GM12878 (cell line): ENCODE measurements at regions not wholly inside any gene's neighbourhood (a gene's known extent, or its start where the extent isn't known, plus 50 kb on each side); places are given as distances from the start of the nearest gene placed in this dataset.

Source experiments
- ATAC-seq: fragments of 200-7000 bp; cut with Tn5 transposase; 3 replicates; pipeline ENCODE4 v1.9.1; 2020; ENCODE audit warnings: mild to moderate bottlenecking, moderate library complexity
- BruUV-seq: library from RNA; stranded (reverse); fragments of 400-500 nt; replicated peaks from 2 replicates; lab custom pipeline; 2021; lab: Mats Ljungman, UMichigan
- CTCF ChIA-PET: fragments of 300-600 bp; sonication (Branson Sonifier 250); formaldehyde crosslinking; extraction: SDS; loops from one replicate; lab custom pipeline; 2021; ENCODE audit warnings: inconsistent platforms; lab: Yijun Ruan, JAX
- POLR2A ChIA-PET: fragments of 350-600 bp; formaldehyde crosslinking; extraction: SDS; loops from one replicate; lab custom pipeline; 2021; ENCODE audit warnings: inconsistent platforms; lab: Charles Lee
- RAD21 ChIA-PET: fragments of 300-600 bp; sonication (Branson Sonifier 250); formaldehyde crosslinking; loops from one replicate; lab custom pipeline; 2023; ENCODE audit warnings: antibody characterized with exemption; ENCODE audit not compliant: unreplicated experiment; lab: Charles Lee
- SMC1A ChIA-PET: fragments of 300-600 bp; sonication (Branson Sonifier 250); formaldehyde crosslinking; loops from one replicate; lab custom pipeline; 2023; ENCODE audit not compliant: unreplicated experiment, uncharacterized antibody; lab: Charles Lee
- DNase-seq: peaks from one replicate; pipeline ENCODE4 v3.0.0-alpha.2; 2011; ENCODE audit warnings: low read depth, low spot score
- FAIRE-seq: peaks from 3 replicates; lab custom pipeline; 2011; peaks lifted over from hg19 to GRCh38; lab: Jason Lieb, UNC
- H2AFZ ChIP-seq: 2 replicates; pipeline ENCODE4 v1.6.0; 2011; ENCODE audit warnings: low read depth, low read length, control low read depth; ENCODE audit not compliant: control insufficient read depth
- H3K27ac ChIP-seq: 2 replicates; pipeline ENCODE4 v1.5.1; 2011; ENCODE audit warnings: control low read depth; ENCODE audit not compliant: control insufficient read depth, insufficient read depth
- H3K27me3 ChIP-seq, 2 experiments: replicated peaks in 1 of 2; 2 replicates each; pipeline versions ENCODE4 v1.6.0 to v1.6.1; 2011; ENCODE audit warnings: low read length in 1 of 2; ENCODE audit not compliant: control insufficient read depth in 2 of 2, insufficient read depth in 2 of 2
- H3K36me3 ChIP-seq, 2 experiments: 2 replicates each; pipeline ENCODE4 v1.5.1; 2011; ENCODE audit warnings: low read length in 1 of 2; ENCODE audit not compliant: control insufficient read depth in 2 of 2, insufficient read depth in 2 of 2
- H3K4me1 ChIP-seq: 2 replicates; pipeline ENCODE4 v1.6.1; 2011; ENCODE audit warnings: mild to moderate bottlenecking, low read length, moderate library complexity, mixed read lengths; ENCODE audit not compliant: control insufficient read depth, insufficient read depth
- H3K4me2 ChIP-seq: 2 replicates; pipeline ENCODE4 v1.6.0; 2011; ENCODE audit warnings: control low read depth; ENCODE audit not compliant: control insufficient read depth, insufficient read depth
- H3K4me3 ChIP-seq: fragments of 200-600 bp; sonication (generic); 2 replicates; pipeline ENCODE4 v1.5.1; 2016
- H3K79me2 ChIP-seq: 2 replicates; pipeline ENCODE4 v1.6.0; 2011; ENCODE audit warnings: low read length; ENCODE audit not compliant: control insufficient read depth, insufficient read depth
- H3K9ac ChIP-seq: 2 replicates; pipeline ENCODE4 v1.8.0; 2011; ENCODE audit warnings: low read length, control low read depth, mixed read lengths; ENCODE audit not compliant: control insufficient read depth, insufficient read depth
- H3K9me3 ChIP-seq: replicated peaks from 3 replicates; pipeline ENCODE4 v1.5.1; 2011; ENCODE audit warnings: mild to moderate bottlenecking, low read length; ENCODE audit not compliant: control insufficient read depth, insufficient read depth
- H4K20me1 ChIP-seq: 2 replicates; pipeline ENCODE4 v1.6.0; 2011; ENCODE audit not compliant: control insufficient read depth, insufficient read depth
- CUX1 ChIP-seq: IDR thresholded peaks from 2 replicates; pipeline ENCODE4 v1.6.1; 2012; ENCODE audit warnings: improper control_type of control experiment, low read depth, low read length; ENCODE audit not compliant: insufficient replicate concordance
- E4F1 ChIP-seq: fragments of 450-650 bp; IDR thresholded peaks from 2 replicates; pipeline ENCODE4 v1.6.1; 2018; ENCODE audit warnings: borderline replicate concordance, mild to moderate bottlenecking; ENCODE audit not compliant: partially characterized antibody
- EP300 ChIP-seq, 2 experiments: fragments of 150-350 bp in 1 of 2; IDR thresholded peaks; 2 replicates each; pipeline ENCODE4 v1.6.1; 2011 to 2012; ENCODE audit warnings: low read depth in 2 of 2, low read length in 2 of 2, borderline replicate concordance in 1 of 2, improper control_type of control experiment in 1 of 2, inconsistent platforms in 1 of 2; ENCODE audit not compliant: control insufficient read depth in 1 of 2
- FOS ChIP-seq: IDR thresholded peaks from 3 replicates; pipeline ENCODE4 v1.6.1; 2011; ENCODE audit warnings: borderline replicate concordance; ENCODE audit not compliant: insufficient read length; ENCODE audit errors: extremely low read depth
- PAX5 ChIP-seq: IDR thresholded peaks from 2 replicates; pipeline ENCODE4 v1.6.1; 2011; ENCODE audit warnings: low read depth, low read length, borderline replicate concordance
- ZNF274 ChIP-seq: IDR thresholded peaks from one replicate; pipeline ENCODE4 v1.8.0; 2011; ENCODE audit not compliant: insufficient read length, insufficient read depth
- ZNF622 ChIP-seq: fragments of 450-650 bp; IDR thresholded peaks from 2 replicates; pipeline ENCODE4 v1.6.1; 2017; ENCODE audit warnings: mild to moderate bottlenecking, inconsistent platforms
- WGBS: methylation state at CpG from one replicate; pipeline ENCODE4 v1.1.6; 2016; ENCODE audit warnings: low lambda C conversion rate; ENCODE audit not compliant: insufficient replicate concordance, insufficient coverage; ENCODE audit errors: missing lambda C conversion rate; 5-methylcytosine and 5-hydroxymethylcytosine counted together
- in situ Hi-C: fragments of 300-500 bp; cut with MboI; formaldehyde crosslinking; loops from 9 replicates; pipeline ENCODE4 v1.14.3; 2018; ENCODE audit warnings: mixed read lengths
- intact Hi-C: fragments of 100-400 bp; cut with micrococcal nuclease; formaldehyde crosslinking; loops from one replicate; pipeline ENCODE4 v1.14.2; 2022; ENCODE audit not compliant: unreplicated experiment
- TF ChIP-seq, protein P1 (sequence below): IDR thresholded peaks from 2 replicates; pipeline ENCODE4 v1.6.1; 2011; ENCODE audit warnings: borderline replicate concordance, low read depth, mild to moderate bottlenecking, moderate library complexity, mixed read lengths, low read length; ENCODE audit not compliant: insufficient read depth; ENCODE audit errors: extremely low read length
- TF ChIP-seq, protein P2 (sequence below): IDR thresholded peaks from 2 replicates; pipeline ENCODE4 v1.6.1; 2011; ENCODE audit warnings: low read depth, mild to moderate bottlenecking, low read length, moderate library complexity, borderline replicate concordance; ENCODE audit errors: extremely low read depth
- TF ChIP-seq, protein P3 (sequence below): fragments of 450-650 bp; formaldehyde crosslinking; IDR thresholded peaks from 2 replicates; pipeline ENCODE4 v1.4.0; 2022; ENCODE audit warnings: mild to moderate bottlenecking, moderate library complexity

GRCh38 chr2:104027321-104027720 is 826.6 kb upstream of the POU3F3 start:
- H3K4me1 ChIP-seq: no peaks in the 10 kb centered on the region
- no TSS peak for BruUV-seq
- H3K9me3 ChIP-seq: no peaks in the 10 kb centered on the region
- DNase-seq: no peak
- POLR2A ChIA-PET: no interaction called here
- in situ Hi-C loops (loop anchor here (25.0 kb wide), 1 partner anchor 835 kb away; the partner anchor contains the start of gene POU3F3), intact Hi-C loops (no loop called here)
- SMC1A ChIA-PET: no interaction called here
- no peak for FAIRE-seq
- no peak overlapping the region for H3K27ac ChIP-seq
- TF ChIP-seq PAX5 (no peak), E4F1 (no peak), CUX1 (no peak), ZNF622 (no peak), FOS (no peak), ZNF274 (no peak), EP300 (IDR thresholded peaks at IDR 0.05; ENCODE audit: borderline replicate concordance in 1 of 2, control insufficient read depth in 1 of 2, low read depth in 2 of 2, low read length in 2 of 2) (no peak)
- TF ChIP-seq, protein P1, sequence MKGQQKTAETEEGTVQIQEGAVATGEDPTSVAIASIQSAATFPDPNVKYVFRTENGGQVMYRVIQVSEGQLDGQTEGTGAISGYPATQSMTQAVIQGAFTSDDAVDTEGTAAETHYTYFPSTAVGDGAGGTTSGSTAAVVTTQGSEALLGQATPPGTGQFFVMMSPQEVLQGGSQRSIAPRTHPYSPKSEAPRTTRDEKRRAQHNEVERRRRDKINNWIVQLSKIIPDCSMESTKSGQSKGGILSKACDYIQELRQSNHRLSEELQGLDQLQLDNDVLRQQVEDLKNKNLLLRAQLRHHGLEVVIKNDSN: no peak
- TF ChIP-seq, protein P2, sequence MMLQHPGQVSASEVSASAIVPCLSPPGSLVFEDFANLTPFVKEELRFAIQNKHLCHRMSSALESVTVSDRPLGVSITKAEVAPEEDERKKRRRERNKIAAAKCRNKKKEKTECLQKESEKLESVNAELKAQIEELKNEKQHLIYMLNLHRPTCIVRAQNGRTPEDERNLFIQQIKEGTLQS: no peak
- TF ChIP-seq, protein P3, sequence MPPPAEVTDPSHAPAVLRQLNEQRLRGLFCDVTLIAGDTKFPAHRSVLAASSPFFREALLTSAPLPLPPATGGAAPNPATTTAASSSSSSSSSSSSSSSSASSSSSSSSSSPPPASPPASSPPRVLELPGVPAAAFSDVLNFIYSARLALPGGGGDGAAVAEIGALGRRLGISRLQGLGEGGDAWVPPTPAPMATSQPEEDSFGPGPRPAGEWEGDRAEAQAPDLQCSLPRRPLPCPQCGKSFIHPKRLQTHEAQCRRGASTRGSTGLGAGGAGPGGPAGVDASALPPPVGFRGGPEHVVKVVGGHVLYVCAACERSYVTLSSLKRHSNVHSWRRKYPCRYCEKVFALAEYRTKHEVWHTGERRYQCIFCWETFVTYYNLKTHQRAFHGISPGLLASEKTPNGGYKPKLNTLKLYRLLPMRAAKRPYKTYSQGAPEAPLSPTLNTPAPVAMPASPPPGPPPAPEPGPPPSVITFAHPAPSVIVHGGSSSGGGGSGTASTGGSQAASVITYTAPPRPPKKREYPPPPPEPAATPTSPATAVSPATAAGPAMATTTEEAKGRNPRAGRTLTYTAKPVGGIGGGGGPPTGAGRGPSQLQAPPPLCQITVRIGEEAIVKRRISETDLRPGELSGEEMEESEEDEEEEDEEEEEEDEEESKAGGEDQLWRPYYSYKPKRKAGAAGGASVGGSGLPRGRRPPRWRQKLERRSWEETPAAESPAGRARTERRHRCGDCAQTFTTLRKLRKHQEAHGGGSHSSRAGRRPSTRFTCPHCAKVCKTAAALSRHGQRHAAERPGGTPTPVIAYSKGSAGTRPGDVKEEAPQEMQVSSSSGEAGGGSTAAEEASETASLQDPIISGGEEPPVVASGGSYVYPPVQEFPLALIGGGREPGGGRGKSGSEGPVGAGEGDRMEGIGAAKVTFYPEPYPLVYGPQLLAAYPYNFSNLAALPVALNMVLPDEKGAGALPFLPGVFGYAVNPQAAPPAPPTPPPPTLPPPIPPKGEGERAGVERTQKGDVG (CRISPR knock-in tag): no peak
- WGBS: 21% methylated on average over 2 of the region's 2 CpGs
- CTCF ChIA-PET: no interaction called here
- H3K27me3 ChIP-seq: no peaks in the 10 kb centered on the region
- ATAC-seq: no peak
- no peak overlapping the region for H3K4me3 ChIP-seq
- RAD21 ChIA-PET: no interaction called here
- H3K4me2 ChIP-seq: no peak overlapping the region
- H3K36me3 ChIP-seq: no peaks in the 10 kb centered on the region
- no peak overlapping the region for H3K9ac ChIP-seq
- H3K79me2 ChIP-seq: no peaks in the 10 kb centered on the region
- no peaks in the 10 kb centered on the region for H4K20me1 ChIP-seq
- H2AFZ ChIP-seq: no peak overlapping the region
